Neural progenitor cell (in vitro differentiated cells): ENCODE measurements at regions not wholly inside any gene's neighbourhood (a gene's known extent, or its start where the extent isn't known, plus 50 kb on each side); places are given as distances from the start of the nearest gene placed in this dataset.

Experiments used
- DNase-seq: peaks from one replicate; pipeline ENCODE4 v3.0.0-alpha.2; 2016; ENCODE audit warnings: low spot score
- H2AFZ ChIP-seq: fragments of 200-600 bp; sonication (generic); replicated peaks from 2 replicates; pipeline ENCODE4 v1.6.1; 2016; ENCODE audit warnings: antibody characterized with exemption
- H3F3A ChIP-seq: fragments of 200-600 bp; sonication (generic); 2 replicates; pipeline ENCODE4 v1.6.1; 2016; ENCODE audit warnings: antibody characterized with exemption, low read depth
- H3K27ac ChIP-seq: fragments of 200-600 bp; sonication (generic); 2 replicates; pipeline ENCODE4 v1.5.1; 2016; ENCODE audit warnings: mild to moderate bottlenecking
- H3K27me3 ChIP-seq: fragments of 200-600 bp; sonication (generic); 2 replicates; pipeline ENCODE4 v1.6.1; 2016; ENCODE audit warnings: mild to moderate bottlenecking, moderate library complexity
- H3K36me3 ChIP-seq: fragments of 200-600 bp; sonication (generic); 2 replicates; pipeline ENCODE4 v1.5.1; 2016
- H3K4me1 ChIP-seq: fragments of 200-600 bp; sonication (generic); 2 replicates; pipeline ENCODE4 v1.6.1; 2016; ENCODE audit warnings: mixed run types
- H3K4me2 ChIP-seq: fragments of 200-600 bp; sonication (generic); 2 replicates; pipeline ENCODE4 v1.6.1; 2016
- H3K4me3 ChIP-seq: fragments of 200-600 bp; sonication (generic); 2 replicates; pipeline ENCODE4 v1.5.1; 2016
- H3K79me2 ChIP-seq: fragments of 200-600 bp; sonication (generic); 2 replicates; pipeline ENCODE4 v1.6.1; 2016; ENCODE audit warnings: low read depth
- H3K9ac ChIP-seq: fragments of 200-600 bp; sonication (generic); 2 replicates; pipeline ENCODE4 v1.6.1; 2016
- H3K9me3 ChIP-seq: fragments of 200-600 bp; sonication (generic); 2 replicates; pipeline ENCODE4 v1.5.1; 2016; ENCODE audit warnings: low read depth
- H4K20me1 ChIP-seq: fragments of 200-600 bp; sonication (generic); 2 replicates; pipeline ENCODE4 v1.6.1; 2016; ENCODE audit warnings: low read depth
- H3K27ac Mint-ChIP-seq: 3 replicates; pipeline ENCODE4 v1.8.0; 2021; ENCODE audit warnings: mixed read lengths
- H3K27me3 Mint-ChIP-seq: 2 replicates; pipeline ENCODE4 v1.8.0; 2022; ENCODE audit warnings: low read depth, mild to moderate bottlenecking, inconsistent platforms, moderate library complexity, mixed read lengths; ENCODE audit not compliant: insufficient read depth
- H3K36me3 Mint-ChIP-seq: 3 replicates; pipeline ENCODE4 v1.8.0; 2021; ENCODE audit warnings: mixed read lengths
- H3K4me1 Mint-ChIP-seq: 3 replicates; pipeline ENCODE4 v1.8.0; 2021; ENCODE audit warnings: mixed read lengths
- H3K4me3 Mint-ChIP-seq: 3 replicates; pipeline ENCODE4 v1.8.0; 2021; ENCODE audit warnings: mild to moderate bottlenecking, moderate library complexity, mixed read lengths
- H3K9me3 Mint-ChIP-seq: 3 replicates; pipeline ENCODE4 v1.8.0; 2020; ENCODE audit warnings: mixed read lengths
- EZH2 ChIP-seq: fragments of 200-600 bp; sonication (generic); IDR thresholded peaks from 2 replicates; pipeline ENCODE4 v1.6.1; 2017; ENCODE audit warnings: antibody characterized with exemption, mild to moderate bottlenecking, moderate library complexity
- EZH2phosphoT487 ChIP-seq: fragments of 200-600 bp; sonication (generic); IDR thresholded peaks from 2 replicates; pipeline ENCODE4 v1.6.1; 2017; ENCODE audit warnings: antibody characterized with exemption
- TF ChIP-seq, protein P1 (sequence below): fragments of 200-600 bp; sonication (generic); IDR thresholded peaks from 2 replicates; pipeline ENCODE4 v1.5.1; 2017; ENCODE audit warnings: antibody characterized with exemption, mild to moderate bottlenecking

DNA sequence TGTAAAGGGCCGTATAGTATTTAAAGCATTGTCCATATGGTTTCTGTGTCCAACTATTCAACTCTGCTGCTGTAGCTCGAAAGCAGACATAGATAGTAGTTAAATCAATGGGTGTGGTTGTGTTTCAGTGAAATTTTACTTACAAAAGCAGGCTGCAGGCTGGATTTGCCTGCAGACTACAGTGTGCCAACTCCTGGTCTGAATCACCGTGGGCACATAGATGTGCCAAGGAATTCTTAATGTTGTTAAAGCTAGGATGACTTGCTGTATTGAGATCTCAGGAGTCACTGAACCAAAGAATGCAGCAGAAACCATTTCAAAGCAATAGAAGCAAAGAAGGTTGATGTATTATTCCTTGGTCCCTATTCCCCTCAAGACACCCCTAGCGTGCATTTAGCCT lies 379.0 kb downstream of the STIM2 start:
- Mint-ChIP-seq H3K4me3 (no peak overlapping the region), H3K36me3 (no peaks in the 10 kb centered on the region), H3K27me3 (peaks cover 2% of the 10 kb centered on the region), H3K27ac (no peak overlapping the region), H3K9me3 (no peaks in the 10 kb centered on the region), H3K4me1 (no peaks in the 10 kb centered on the region)
- no peak overlapping the region for H3K4me2 ChIP-seq
- no peaks in the 10 kb centered on the region for H4K20me1 ChIP-seq
- no peaks in the 10 kb centered on the region for H3K36me3 ChIP-seq
- no peak overlapping the region for H3K4me3 ChIP-seq
- no peaks in the 10 kb centered on the region for H3K4me1 ChIP-seq
- H3K79me2 ChIP-seq = no peaks in the 10 kb centered on the region
- no peaks in the 10 kb centered on the region for H3F3A ChIP-seq
- H3K9me3 ChIP-seq = no peaks in the 10 kb centered on the region
- H3K9ac ChIP-seq = no peak overlapping the region
- no peaks in the 10 kb centered on the region for H3K27me3 ChIP-seq
- no peak overlapping the region for H2AFZ ChIP-seq
- DNase-seq = no peak
- H3K27ac ChIP-seq = no peak overlapping the region
- no peak for TF ChIP-seq EZH2
- no peak for TF ChIP-seq EZH2phosphoT487
- TF ChIP-seq, protein P1, sequence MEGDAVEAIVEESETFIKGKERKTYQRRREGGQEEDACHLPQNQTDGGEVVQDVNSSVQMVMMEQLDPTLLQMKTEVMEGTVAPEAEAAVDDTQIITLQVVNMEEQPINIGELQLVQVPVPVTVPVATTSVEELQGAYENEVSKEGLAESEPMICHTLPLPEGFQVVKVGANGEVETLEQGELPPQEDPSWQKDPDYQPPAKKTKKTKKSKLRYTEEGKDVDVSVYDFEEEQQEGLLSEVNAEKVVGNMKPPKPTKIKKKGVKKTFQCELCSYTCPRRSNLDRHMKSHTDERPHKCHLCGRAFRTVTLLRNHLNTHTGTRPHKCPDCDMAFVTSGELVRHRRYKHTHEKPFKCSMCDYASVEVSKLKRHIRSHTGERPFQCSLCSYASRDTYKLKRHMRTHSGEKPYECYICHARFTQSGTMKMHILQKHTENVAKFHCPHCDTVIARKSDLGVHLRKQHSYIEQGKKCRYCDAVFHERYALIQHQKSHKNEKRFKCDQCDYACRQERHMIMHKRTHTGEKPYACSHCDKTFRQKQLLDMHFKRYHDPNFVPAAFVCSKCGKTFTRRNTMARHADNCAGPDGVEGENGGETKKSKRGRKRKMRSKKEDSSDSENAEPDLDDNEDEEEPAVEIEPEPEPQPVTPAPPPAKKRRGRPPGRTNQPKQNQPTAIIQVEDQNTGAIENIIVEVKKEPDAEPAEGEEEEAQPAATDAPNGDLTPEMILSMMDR = no peak

DNA sequence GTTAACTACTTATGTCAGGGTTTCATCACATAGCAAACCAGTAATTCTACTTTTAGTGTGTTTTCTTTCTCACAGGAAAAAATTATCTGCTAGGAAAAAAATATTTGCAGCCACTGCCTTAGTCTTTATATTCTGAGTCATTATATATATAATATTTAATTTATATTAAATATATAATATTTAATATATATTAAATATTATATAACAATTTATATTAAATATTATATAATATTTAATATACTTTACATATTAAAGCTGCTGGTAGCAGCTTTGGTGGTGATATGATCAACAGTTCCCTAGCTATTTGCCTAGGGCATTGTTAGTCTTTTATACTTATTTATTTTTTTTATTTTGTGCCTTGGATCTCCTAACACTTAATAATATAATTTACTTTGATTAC lies 381.6 kb downstream of the STIM2 start:
- no peak overlapping the region for H3K27ac Mint-ChIP-seq
- TF ChIP-seq EZH2phosphoT487 (no peak), EZH2 (no peak)
- no peaks in the 10 kb centered on the region for H3K9me3 Mint-ChIP-seq
- Histone ChIP-seq H4K20me1 (no peaks in the 10 kb centered on the region), H3K4me1 (no peaks in the 10 kb centered on the region), H2AFZ (no peak overlapping the region), H3K79me2 (no peaks in the 10 kb centered on the region), H3K9ac (no peak overlapping the region), H3K9me3 (no peaks in the 10 kb centered on the region), H3K27ac (no peak overlapping the region), H3K4me2 (no peak overlapping the region), H3K36me3 (no peaks in the 10 kb centered on the region), H3F3A (no peaks in the 10 kb centered on the region), H3K27me3 (no peaks in the 10 kb centered on the region), H3K4me3 (no peak overlapping the region)
- H3K4me3 Mint-ChIP-seq = no peak overlapping the region
- DNase-seq = no peak
- peaks cover 2% of the 10 kb centered on the region for H3K27me3 Mint-ChIP-seq
- H3K36me3 Mint-ChIP-seq = no peaks in the 10 kb centered on the region
- no peaks in the 10 kb centered on the region for H3K4me1 Mint-ChIP-seq

DNA sequence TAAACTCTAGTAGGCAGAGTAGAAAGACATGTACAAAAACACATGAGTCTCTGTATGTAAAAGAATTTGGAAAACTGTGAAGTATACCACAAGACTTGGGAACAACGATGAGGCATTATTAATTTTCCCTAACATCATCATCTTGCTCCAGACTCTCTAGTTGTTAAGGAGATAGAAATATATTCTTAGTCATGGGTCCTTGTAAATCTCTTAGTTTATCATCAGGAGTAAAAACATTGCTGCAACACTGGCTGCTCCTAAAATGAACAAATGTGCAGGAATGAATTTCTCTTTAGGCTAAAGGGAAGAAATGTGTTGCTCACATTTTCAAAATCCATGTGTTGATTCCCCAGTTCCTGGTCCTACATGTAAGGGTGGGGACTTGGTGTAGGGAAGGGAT lies 384.6 kb downstream of the STIM2 start:
- Mint-ChIP-seq H3K4me1 (no peaks in the 10 kb centered on the region), H3K4me3 (no peak overlapping the region), H3K9me3 (peaks cover 3% of the 10 kb centered on the region), H3K36me3 (no peaks in the 10 kb centered on the region), H3K27ac (no peak overlapping the region), H3K27me3 (peaks cover 2% of the 10 kb centered on the region)
- DNase-seq = no peak
- Histone ChIP-seq H4K20me1 (no peaks in the 10 kb centered on the region), H2AFZ (no peak overlapping the region), H3K4me2 (no peak overlapping the region), H3K27ac (no peak overlapping the region), H3F3A (no peaks in the 10 kb centered on the region), H3K36me3 (no peaks in the 10 kb centered on the region), H3K9me3 (no peaks in the 10 kb centered on the region), H3K27me3 (no peaks in the 10 kb centered on the region), H3K9ac (no peak overlapping the region), H3K4me3 (no peak overlapping the region), H3K4me1 (no peaks in the 10 kb centered on the region), H3K79me2 (no peaks in the 10 kb centered on the region)
- TF ChIP-seq EZH2phosphoT487 (no peak), EZH2 (no peak)
- TF ChIP-seq, protein P1 = no peak

GRCh38 chr4:27248829-27249228 lies 388.2 kb downstream of the STIM2 start:
- H3F3A ChIP-seq = no peaks in the 10 kb centered on the region
- H3K9me3 ChIP-seq = no peaks in the 10 kb centered on the region
- H4K20me1 ChIP-seq = no peaks in the 10 kb centered on the region
- H3K4me1 Mint-ChIP-seq = peaks cover 11% of the 10 kb centered on the region
- H3K9ac ChIP-seq = no peak overlapping the region
- H3K36me3 Mint-ChIP-seq = no peaks in the 10 kb centered on the region
- H3K9me3 Mint-ChIP-seq = peaks cover 4% of the 10 kb centered on the region
- TF ChIP-seq EZH2 = no peak
- TF ChIP-seq EZH2phosphoT487 = no peak
- TF ChIP-seq, protein P1 = no peak
- no peak overlapping the region for H3K4me2 ChIP-seq
- H2AFZ ChIP-seq = no peak overlapping the region
- no peak overlapping the region for H3K4me3 ChIP-seq
- no peak for DNase-seq
- H3K79me2 ChIP-seq = no peaks in the 10 kb centered on the region
- no peaks in the 10 kb centered on the region for H3K27me3 ChIP-seq
- H3K27me3 Mint-ChIP-seq = no peaks in the 10 kb centered on the region
- no peak overlapping the region for H3K27ac ChIP-seq
- H3K4me3 Mint-ChIP-seq = no peak overlapping the region
- no peak overlapping the region for H3K27ac Mint-ChIP-seq
- peaks cover 11% of the 10 kb centered on the region for H3K4me1 ChIP-seq
- no peaks in the 10 kb centered on the region for H3K36me3 ChIP-seq
